Common myeloid progenitor, CD34-positive (primary cell): ENCODE measurements at regions not wholly inside any gene's neighbourhood (a gene's known extent, or its start where the extent isn't known, plus 50 kb on each side); places are given as distances from the start of the nearest gene placed in this dataset.

Experiments
- CTCF ChIA-PET: fragments of 350-600 bp; sonication (Branson Sonifier 250); formaldehyde crosslinking; loops from one replicate; lab custom pipeline; 2021; ENCODE audit warnings: antibody characterized with exemption; lab: Charles Lee
- POLR2A ChIA-PET: fragments of 350-600 bp; sonication (Branson Sonifier 250); formaldehyde crosslinking; loops from one replicate; lab custom pipeline; 2021; ENCODE audit warnings: antibody characterized with exemption; lab: Charles Lee
- DNase-seq, 3 donors: peaks; one replicate each; pipeline versions ENCODE4 v3.0.0 to v3.0.0-alpha.2; 2013
- H3K27ac ChIP-seq, 2 experiments: 1 replicate in 1 of 2; 2 replicates in 1 of 2; pipeline ENCODE4 v1.7.0; 2013; ENCODE audit warnings: inconsistent platforms in 2 of 2, low read length in 2 of 2, mild to moderate bottlenecking in 2 of 2, low read depth in 1 of 2, moderate library complexity in 1 of 2; ENCODE audit not compliant: severe bottlenecking in 2 of 2, insufficient read depth in 1 of 2, poor library complexity in 1 of 2
- H3K27me3 ChIP-seq, 5 experiments: replicated peaks in 2 of 5; 1 replicate in 3 of 5; 2 replicates in 2 of 5; pipeline versions ENCODE4 v1.6.1 to v1.7.0; 2013; ENCODE audit warnings: low read length in 4 of 5, mild to moderate bottlenecking in 2 of 5, moderate library complexity in 2 of 5, inconsistent platforms in 1 of 5; ENCODE audit not compliant: insufficient read depth in 5 of 5, control insufficient read depth in 4 of 5
- H3K36me3 ChIP-seq, 4 experiments: 1 replicate in 2 of 4; 2 replicates in 2 of 4; pipeline versions ENCODE4 v1.6.1 to v1.7.0; 2013; ENCODE audit warnings: low read length in 3 of 4, control low read depth in 1 of 4, mild to moderate bottlenecking in 1 of 4; ENCODE audit not compliant: control insufficient read depth in 4 of 4, insufficient read depth in 4 of 4
- H3K4me1 ChIP-seq, 4 experiments: 1 replicate in 3 of 4; 2 replicates in 1 of 4; pipeline versions ENCODE4 v1.6.1 to v1.7.1; 2013; ENCODE audit warnings: low read length in 3 of 4, mild to moderate bottlenecking in 3 of 4, control low read depth in 1 of 4, inconsistent platforms in 1 of 4, moderate library complexity in 1 of 4; ENCODE audit not compliant: control insufficient read depth in 4 of 4, insufficient read depth in 4 of 4; ENCODE audit errors: control extremely low read depth in 1 of 4
- H3K4me3 ChIP-seq, 7 experiments: 1 replicate in 4 of 7; 2 replicates in 3 of 7; pipeline versions ENCODE4 v1.5.1 to v1.7.0; 2013; ENCODE audit warnings: mild to moderate bottlenecking in 7 of 7, low read length in 6 of 7, moderate library complexity in 6 of 7, inconsistent platforms in 2 of 7, low read depth in 2 of 7, control low read depth in 1 of 7; ENCODE audit not compliant: insufficient read depth in 4 of 7, control insufficient read depth in 1 of 7; ENCODE audit errors: extremely low read depth in 1 of 7
- H3K9me3 ChIP-seq, 5 experiments: 1 replicate in 4 of 5; 2 replicates in 1 of 5; pipeline versions ENCODE4 v1.6.1 to v1.7.1; 2013; ENCODE audit warnings: low read length in 4 of 5, mild to moderate bottlenecking in 2 of 5, inconsistent platforms in 1 of 5, low read depth in 1 of 5, moderate library complexity in 1 of 5; ENCODE audit not compliant: control insufficient read depth in 4 of 5, insufficient read depth in 2 of 5; ENCODE audit errors: control extremely low read depth in 1 of 5
- WGBS: methylation state at CpG from one replicate; pipeline ENCODE4 v1.1.5; 2013; ENCODE audit not compliant: insufficient coverage; 5-methylcytosine and 5-hydroxymethylcytosine counted together

GRCh38 chr16:80903616-80904015, 99.2 kb upstream of the CDYL2 start:
- no peaks in the 10 kb centered on the region for H3K4me1 ChIP-seq
- no peaks in the 10 kb centered on the region for H3K36me3 ChIP-seq
- H3K27ac ChIP-seq, result no peak overlapping the region
- no peaks in the 10 kb centered on the region for H3K9me3 ChIP-seq
- CTCF ChIA-PET, result no interaction called here
- DNase-seq, result no peak
- no peak overlapping the region for H3K4me3 ChIP-seq
- POLR2A ChIA-PET, result no interaction called here
- WGBS, result 100% methylated on average over 1 of the region's 5 CpGs
- peaks cover 0 to 2% (median 0%) of the 10 kb centered on the region in 5 experiments for H3K27me3 ChIP-seq

GRCh38 chr16:80902306-80903110, 98.1 kb upstream of the CDYL2 start:
- no peaks in the 10 kb centered on the region for H3K9me3 ChIP-seq
- DNase-seq, result no peak
- POLR2A ChIA-PET, result no interaction called here
- H3K4me1 ChIP-seq, result no peaks in the 10 kb centered on the region
- peaks cover 0 to 2% (median 0%) of the 10 kb centered on the region in 5 experiments for H3K27me3 ChIP-seq
- no peak overlapping the region for H3K27ac ChIP-seq
- CTCF ChIA-PET, result no interaction called here
- whole genome bisulfite sequencing, result 96% methylated on average over 15 of the region's 15 CpGs
- no peaks in the 10 kb centered on the region for H3K36me3 ChIP-seq
- H3K4me3 ChIP-seq, result no peak overlapping the region

GRCh38 chr16:80900593-80900954, 96.2 kb upstream of the CDYL2 start:
- H3K4me3 ChIP-seq, result no peak overlapping the region
- H3K27me3 ChIP-seq, result peaks cover 0 to 2% (median 0%) of the 10 kb centered on the region in 5 experiments
- ChIA-PET POLR2A (no interaction called here), CTCF (no interaction called here)
- no peak for DNase-seq
- 95% methylated on average over 7 of the region's 8 CpGs for WGBS
- no peaks in the 10 kb centered on the region for H3K36me3 ChIP-seq
- H3K27ac ChIP-seq, result no peak overlapping the region
- H3K9me3 ChIP-seq, result no peaks in the 10 kb centered on the region
- no peaks in the 10 kb centered on the region for H3K4me1 ChIP-seq

GRCh38 chr16:80899809-80900592, 95.6 kb upstream of the CDYL2 start:
- CTCF ChIA-PET, result no interaction called here
- Histone ChIP-seq H3K9me3 (no peaks in the 10 kb centered on the region), H3K36me3 (no peaks in the 10 kb centered on the region), H3K4me1 (no peaks in the 10 kb centered on the region), H3K27me3 (peaks cover 0 to 4% (median 0%) of the 10 kb centered on the region in 5 experiments), H3K4me3 (no peak overlapping the region), H3K27ac (no peak overlapping the region)
- WGBS, result 89% methylated on average over 10 of the region's 11 CpGs
- POLR2A ChIA-PET, result no interaction called here
- no peak for DNase-seq

- Histone ChIP-seq H3K27ac (no peak overlapping the region), H3K36me3 (no peaks in the 10 kb centered on the region), H3K4me1 (no peaks in the 10 kb centered on the region), H3K4me3 (no peak overlapping the region), H3K9me3 (no peaks in the 10 kb centered on the region), H3K27me3 (peaks cover 0 to 4% (median 0%) of the 10 kb centered on the region in 5 experiments)
- DNase-seq, result no peak
- CTCF ChIA-PET, result no interaction called here
- 96% methylated on average over 3 of the region's 5 CpGs for WGBS
- POLR2A ChIA-PET, result no interaction called here
Measured at GRCh38 chr16:80896776-80897175, 92.4 kb upstream of the CDYL2 start.

GRCh38 chr16:80894091-80894490, 89.7 kb upstream of the CDYL2 start:
- WGBS, result 89% methylated on average over 1 of the region's 3 CpGs
- Histone ChIP-seq H3K9me3 (no peaks in the 10 kb centered on the region), H3K4me1 (no peaks in the 10 kb centered on the region), H3K4me3 (no peak overlapping the region), H3K27ac (no peak overlapping the region), H3K36me3 (no peaks in the 10 kb centered on the region), H3K27me3 (peaks cover 0 to 4% (median 0%) of the 10 kb centered on the region in 5 experiments)
- ChIA-PET POLR2A (no interaction called here), CTCF (interaction anchor here (0.9 kb wide), 1 partner anchor 30 kb away, joined by 3 read pairs; no protein-coding TSS in a partner anchor)
- DNase-seq, result no peak

- ChIA-PET POLR2A (no interaction called here), CTCF (interaction anchor here (0.9 kb wide), 1 partner anchor 30 kb away, joined by 3 read pairs; no protein-coding TSS in a partner anchor)
- Histone ChIP-seq H3K27ac (no peak overlapping the region), H3K27me3 (peaks cover 0 to 4% (median 0%) of the 10 kb centered on the region in 5 experiments), H3K4me3 (no peak overlapping the region), H3K9me3 (no peaks in the 10 kb centered on the region), H3K36me3 (no peaks in the 10 kb centered on the region), H3K4me1 (no peaks in the 10 kb centered on the region)
- WGBS, result 100% methylated on average over 2 of the region's 6 CpGs
- no peak for DNase-seq
Measured at GRCh38 chr16:80893686-80894085, 89.3 kb upstream of the CDYL2 start.
